T-helper 9 cell (primary cell): ENCODE measurements at regions not wholly inside any gene's neighbourhood (a gene's known extent, or its start where the extent isn't known, plus 50 kb on each side); places are given as distances from the start of the nearest gene placed in this dataset.
"Not testable (repeated sequence)": the region's sequence is repeated elsewhere in the genome, so short reads cannot be mapped to it uniquely, and the experiment has no call there.

Experiments used
- DNase-seq: peaks from one replicate; pipeline ENCODE4 v3.0.0-alpha.2; 2020

DNA sequence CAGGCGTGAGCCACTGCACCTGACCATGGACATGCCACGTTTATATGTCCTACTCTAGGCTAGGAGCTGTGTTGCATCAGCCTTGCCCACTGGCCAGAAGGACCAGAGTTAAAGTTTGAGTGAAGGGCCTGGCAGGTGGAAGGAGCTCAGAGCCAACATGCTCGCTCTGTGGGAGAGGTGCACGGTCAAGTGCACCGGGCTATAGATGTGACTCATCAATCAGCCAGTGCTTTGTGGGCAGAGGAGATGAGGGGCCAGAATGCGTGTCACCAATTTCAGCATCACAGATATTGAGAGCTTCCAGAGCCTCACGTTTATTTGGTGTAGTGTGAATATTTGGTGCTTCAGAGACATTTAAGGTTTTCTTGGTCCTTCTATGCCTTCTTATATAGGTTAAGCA is 137.3 kb upstream of the KBTBD8 start:
- no peak for DNase-seq

GRCh38 chr3:66863205-66864111 is 134.6 kb upstream of the KBTBD8 start:
- no peak for DNase-seq

DNA sequence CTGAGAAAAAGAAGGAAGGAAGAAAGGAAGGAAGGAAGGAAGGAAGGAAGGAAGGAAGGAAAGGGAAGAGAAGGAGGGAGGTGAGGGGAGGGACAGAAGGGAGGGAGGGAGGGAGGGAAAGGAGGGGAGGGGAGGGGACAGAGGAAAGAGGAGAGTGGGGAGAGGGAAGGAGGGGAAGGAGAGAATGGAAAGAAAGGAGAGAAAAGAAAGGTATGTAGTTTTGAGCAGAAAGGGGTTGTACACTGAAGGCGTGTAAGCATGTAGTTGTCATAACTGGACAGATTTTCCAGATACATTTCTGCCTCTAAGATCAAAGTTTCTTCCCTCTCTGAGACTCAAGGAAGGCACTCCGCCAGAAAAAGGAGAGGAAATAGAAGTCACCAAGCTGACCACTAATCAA is 113.4 kb upstream of the KBTBD8 start:
- DNase-seq = no peak

DNA sequence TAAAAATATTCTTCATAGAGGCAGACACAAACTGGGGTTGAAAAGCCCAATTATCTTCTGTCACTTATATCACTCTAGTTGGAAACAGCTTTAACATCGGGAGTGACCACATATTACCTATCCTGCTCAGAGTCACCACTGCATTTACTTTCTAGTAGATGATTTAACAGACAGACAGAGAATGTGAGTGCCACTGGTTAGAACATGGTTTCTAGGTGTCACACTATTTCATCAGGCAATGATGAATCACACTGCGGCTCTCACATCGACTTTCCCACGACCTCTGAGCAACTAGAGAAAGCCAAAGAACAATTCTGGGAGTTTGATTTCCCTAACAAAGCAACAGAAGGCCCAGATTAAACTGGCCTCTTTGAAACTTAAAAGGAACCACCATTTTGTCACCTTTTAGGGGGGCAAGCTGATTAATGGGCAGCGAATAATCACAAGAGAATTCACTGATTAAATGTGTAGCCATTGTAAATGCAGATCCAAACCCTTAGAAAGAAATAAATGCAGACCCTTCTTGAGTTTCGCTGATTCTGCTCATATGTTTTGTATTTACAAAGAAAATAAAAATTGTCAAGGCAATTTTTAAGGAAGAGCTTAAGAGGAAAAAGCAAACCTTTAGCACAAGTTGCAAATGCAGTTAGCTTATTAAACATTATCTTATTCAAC is 112.6 kb upstream of the KBTBD8 start:
- DNase-seq = no peak

GRCh38 chr3:66889750-66890494 is 108.2 kb upstream of the KBTBD8 start:
- DNase-seq = no peak

DNA sequence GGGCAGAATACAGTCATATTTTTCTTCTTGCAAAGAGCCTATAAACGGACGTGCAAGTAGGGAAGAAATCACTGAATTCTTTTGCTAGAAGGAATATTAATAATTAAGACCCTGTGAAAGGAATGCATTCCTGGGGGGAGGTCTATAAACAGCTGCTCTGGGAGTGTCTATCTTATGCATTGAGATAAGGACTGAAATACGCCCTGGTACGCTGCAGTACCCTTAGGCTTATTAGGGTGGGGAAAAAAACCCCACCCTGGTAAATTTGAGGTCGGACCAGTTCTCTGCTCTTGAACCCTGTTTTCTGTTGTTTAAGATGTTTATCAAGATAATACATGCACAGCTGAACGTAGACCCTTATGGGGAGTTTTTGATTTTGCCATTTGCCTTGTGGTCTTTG is 100.0 kb upstream of the KBTBD8 start:
- no peak for DNase-seq

DNA sequence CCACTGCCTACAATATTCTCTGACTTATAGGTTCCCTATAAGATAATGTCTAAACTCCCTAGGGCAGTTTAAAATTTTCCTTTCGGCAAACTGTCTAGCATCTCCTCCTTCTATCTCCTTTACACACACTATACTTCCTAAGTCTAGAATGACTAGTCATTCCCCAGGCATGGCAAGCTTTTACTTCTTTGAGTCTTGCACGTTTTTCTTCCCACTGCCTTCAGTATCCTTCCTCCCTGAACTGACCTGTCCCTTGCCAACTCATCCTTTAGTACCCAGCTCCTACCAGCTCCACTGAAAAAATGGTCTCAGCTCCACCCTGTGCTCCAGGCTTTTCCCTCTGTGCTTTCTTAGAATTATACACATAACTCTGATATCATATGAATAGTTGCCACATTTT is 93.8 kb upstream of the KBTBD8 start:
- DNase-seq = no peak

DNA sequence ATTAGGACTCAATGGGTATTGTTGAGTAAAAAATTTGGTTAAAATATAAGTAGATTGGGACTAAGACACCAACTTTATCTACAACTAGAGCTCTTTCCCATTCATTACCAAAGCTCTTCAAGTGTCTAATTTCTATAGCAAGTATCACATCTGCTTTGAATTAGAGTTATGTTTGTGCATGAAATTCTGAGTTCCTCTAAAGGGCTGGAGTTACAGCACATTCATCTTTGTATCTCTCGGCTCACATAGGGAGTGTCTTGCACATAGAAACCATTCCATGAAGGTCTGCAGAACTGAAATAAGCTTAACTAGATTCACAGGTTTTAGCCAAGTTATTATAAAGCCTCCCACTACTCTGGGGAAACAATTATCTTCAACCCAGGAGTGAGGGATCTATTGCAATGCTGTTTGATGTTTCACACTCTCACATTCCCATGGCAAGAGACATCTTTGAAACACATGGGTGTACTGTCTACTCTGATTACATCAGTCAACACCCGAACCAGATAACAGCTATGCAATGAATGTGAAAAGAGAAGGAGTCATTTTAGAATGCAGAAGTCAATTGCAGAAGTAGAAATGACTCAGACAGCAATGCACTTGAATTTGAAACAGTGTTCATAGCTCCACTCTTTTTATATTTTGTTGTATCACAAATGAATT is 93.1 kb upstream of the KBTBD8 start:
- DNase-seq = no peak

- DNase-seq = no peak
These were observed 91.0 kb upstream of the KBTBD8 start for GRCh38 chr3:66907136-66907535.

- no peak for DNase-seq
These were observed 87.6 kb upstream of the KBTBD8 start for GRCh38 chr3:66910266-66911055.

- DNase-seq = no peak
These were observed 85.8 kb upstream of the KBTBD8 start for GRCh38 chr3:66912306-66912705.

DNA sequence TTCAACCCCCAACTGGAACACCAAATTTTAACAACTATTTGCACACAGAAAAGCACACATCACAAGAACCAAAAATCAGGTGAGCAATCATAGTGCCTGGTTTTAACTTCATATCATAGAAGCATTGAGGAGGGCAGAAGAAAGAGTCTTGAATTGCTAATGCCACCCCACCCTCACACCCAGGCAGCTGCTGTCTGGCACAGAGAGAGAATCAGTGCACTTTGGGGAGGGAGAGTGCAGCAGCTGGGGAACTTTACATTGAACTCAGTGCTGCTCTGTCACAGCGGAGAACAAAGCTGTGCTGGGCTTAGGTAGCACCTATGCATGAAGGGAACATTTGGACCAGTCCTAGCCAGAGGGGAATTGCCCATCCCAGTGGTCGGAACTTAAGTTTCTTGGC is 76.0 kb upstream of the KBTBD8 start:
- DNase-seq = no peak

- no peak for DNase-seq
These were observed 74.1 kb upstream of the KBTBD8 start for GRCh38 chr3:66923969-66924368.

GRCh38 chr3:66928252-66928651 is 69.9 kb upstream of the KBTBD8 start:
- DNase-seq = no peak

DNA sequence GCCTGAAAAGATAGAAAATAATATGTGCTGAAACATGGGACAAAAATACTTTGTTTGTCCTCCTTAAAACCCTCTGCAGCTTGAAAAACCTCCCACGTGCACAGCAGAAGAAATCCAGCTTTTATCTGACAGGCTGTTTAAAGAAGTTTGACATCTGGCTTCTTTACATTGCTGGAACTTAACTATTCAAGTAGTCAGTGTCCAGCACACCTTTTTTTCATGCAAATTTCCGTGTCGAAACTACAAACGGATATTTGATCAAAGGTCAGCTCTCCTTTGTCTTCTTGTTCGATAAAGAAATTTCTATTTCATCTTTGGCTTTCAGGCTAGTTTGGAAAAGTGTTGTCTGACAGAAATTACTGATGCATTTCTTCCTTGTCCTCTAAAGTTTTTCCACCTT is 66.8 kb upstream of the KBTBD8 start:
- DNase-seq = no peak

- DNase-seq = no peak
These were observed 66.4 kb upstream of the KBTBD8 start for GRCh38 chr3:66931699-66932098.

DNA sequence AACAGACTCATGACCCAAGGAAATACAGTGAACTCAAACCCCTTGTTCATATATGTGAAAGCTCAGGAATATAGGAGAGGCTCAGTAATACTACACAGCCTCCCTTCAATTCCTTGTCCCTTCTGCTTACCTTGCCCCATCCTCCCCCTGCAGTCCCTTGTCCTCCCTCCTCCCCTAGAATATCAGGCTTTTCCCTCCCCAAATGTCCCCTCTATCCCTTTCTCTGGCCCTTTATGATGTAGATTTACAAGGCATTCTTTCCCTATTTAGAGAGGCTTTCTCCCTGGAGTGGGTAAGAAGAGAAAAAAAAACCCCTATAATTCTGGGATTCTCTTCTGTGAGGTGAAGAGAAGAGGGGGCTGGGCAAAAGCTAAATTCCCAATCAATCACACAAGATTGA is 64.9 kb upstream of the KBTBD8 start:
- no peak for DNase-seq

GRCh38 chr3:66934041-66934440 is 64.1 kb upstream of the KBTBD8 start:
- DNase-seq = no peak

GRCh38 chr3:66934725-66935124 is 63.4 kb upstream of the KBTBD8 start:
- DNase-seq = no peak

GRCh38 chr3:66937041-66937440 is 61.1 kb upstream of the KBTBD8 start:
- DNase-seq = not testable (repeated sequence)

- DNase-seq = no peak
These were observed 59.7 kb upstream of the KBTBD8 start for GRCh38 chr3:66938338-66938963.

- no peak for DNase-seq
These were observed 50.1 kb upstream of the KBTBD8 start for GRCh38 chr3:66948041-66948440.
